HUES6 (cell line): ENCODE measurements at regions not wholly inside any gene's neighbourhood (a gene's known extent, or its start where the extent isn't known, plus 50 kb on each side); places are given as distances from the start of the nearest gene placed in this dataset.
"Not testable (repeated sequence)": the region's sequence is repeated elsewhere in the genome, so short reads cannot be mapped to it uniquely, and the experiment has no call there.

Experiments
- H3K27ac ChIP-seq: 2 replicates; pipeline ENCODE4 v1.7.0; 2013; ENCODE audit warnings: low read depth, mild to moderate bottlenecking, low read length, inconsistent platforms
- H3K27me3 ChIP-seq: 2 replicates; pipeline ENCODE4 v1.6.1; 2013; ENCODE audit warnings: low read length; ENCODE audit not compliant: control insufficient read depth, insufficient read depth
- H3K36me3 ChIP-seq: 2 replicates; pipeline ENCODE4 v1.6.1; 2013; ENCODE audit warnings: low read length; ENCODE audit not compliant: control insufficient read depth, insufficient read depth
- H3K4me1 ChIP-seq: 2 replicates; pipeline ENCODE4 v1.6.1; 2013; ENCODE audit warnings: low read length; ENCODE audit not compliant: control insufficient read depth, insufficient read depth
- H3K4me3 ChIP-seq: 2 replicates; pipeline ENCODE4 v1.5.1; 2013; ENCODE audit warnings: low read depth, low read length
- H3K9ac ChIP-seq: one replicate; pipeline ENCODE4 v1.6.1; 2013; ENCODE audit warnings: mild to moderate bottlenecking, low read length
- H3K9me3 ChIP-seq: 2 replicates; pipeline ENCODE4 v1.6.1; 2013; ENCODE audit warnings: low read depth, low read length; ENCODE audit not compliant: control insufficient read depth, insufficient read depth

DNA sequence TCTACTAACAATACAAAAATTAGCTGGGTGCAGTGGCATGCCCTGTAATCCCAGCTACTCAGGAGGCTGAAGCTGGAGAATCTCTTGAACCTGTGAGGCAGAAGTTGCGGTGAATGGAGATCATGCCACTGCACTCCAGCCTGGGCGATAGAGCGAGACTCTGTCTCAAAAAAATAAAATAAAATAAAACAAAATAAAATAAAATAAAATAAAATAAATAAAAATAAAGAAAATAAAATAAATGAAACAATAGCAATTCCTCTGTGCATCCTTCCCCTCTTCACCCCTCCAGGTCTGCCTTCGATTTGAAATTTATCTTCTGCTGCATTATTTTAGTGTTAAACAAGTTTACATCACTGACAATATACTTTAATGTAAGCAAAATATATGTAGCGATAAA, 63.0 kb upstream of the UXS1 start:
- Histone ChIP-seq H3K4me3 (no peak overlapping the region), H3K36me3 (no peaks in the 10 kb centered on the region), H3K27me3 (no peaks in the 10 kb centered on the region), H3K9ac (no peak overlapping the region), H3K27ac (no peak overlapping the region), H3K4me1 (no peaks in the 10 kb centered on the region), H3K9me3 (no peaks in the 10 kb centered on the region)

DNA sequence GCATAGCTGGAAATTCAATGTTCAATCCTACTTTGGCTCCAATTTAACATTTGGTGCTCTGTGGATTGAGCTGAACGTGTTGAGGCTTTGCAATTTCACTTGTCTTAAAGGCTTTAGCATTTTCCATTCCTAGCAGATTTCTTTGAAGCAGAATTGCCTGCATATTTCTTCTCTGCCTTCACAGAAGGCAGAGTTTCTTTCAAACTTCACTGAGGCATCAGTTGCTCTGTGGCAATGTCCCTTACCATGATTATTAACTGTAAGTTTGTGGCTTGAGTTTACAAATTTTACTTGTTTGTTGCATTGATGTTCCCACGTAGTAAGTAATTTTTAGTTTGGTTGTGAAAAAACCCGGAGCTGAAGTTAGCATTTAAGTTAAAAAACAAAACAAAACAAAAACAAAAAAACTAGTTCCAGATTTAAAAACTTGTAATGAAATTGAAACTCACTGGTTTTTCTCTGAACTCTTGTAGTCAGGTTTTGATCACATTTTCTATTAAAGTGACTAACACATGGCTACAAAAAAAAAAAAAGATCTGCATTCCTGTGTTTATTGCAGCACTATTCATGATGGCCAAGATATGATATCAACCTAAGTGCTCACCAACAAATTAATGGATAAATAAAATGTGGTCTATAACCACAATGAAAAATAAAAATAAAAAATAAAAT, 55.2 kb upstream of the UXS1 start:
- H3K4me1 ChIP-seq, H3K9me3 ChIP-seq, H3K36me3 ChIP-seq, H3K27me3 ChIP-seq, H3K9ac ChIP-seq, H3K27ac ChIP-seq, H3K4me3 ChIP-seq: not testable (repeated sequence)

DNA sequence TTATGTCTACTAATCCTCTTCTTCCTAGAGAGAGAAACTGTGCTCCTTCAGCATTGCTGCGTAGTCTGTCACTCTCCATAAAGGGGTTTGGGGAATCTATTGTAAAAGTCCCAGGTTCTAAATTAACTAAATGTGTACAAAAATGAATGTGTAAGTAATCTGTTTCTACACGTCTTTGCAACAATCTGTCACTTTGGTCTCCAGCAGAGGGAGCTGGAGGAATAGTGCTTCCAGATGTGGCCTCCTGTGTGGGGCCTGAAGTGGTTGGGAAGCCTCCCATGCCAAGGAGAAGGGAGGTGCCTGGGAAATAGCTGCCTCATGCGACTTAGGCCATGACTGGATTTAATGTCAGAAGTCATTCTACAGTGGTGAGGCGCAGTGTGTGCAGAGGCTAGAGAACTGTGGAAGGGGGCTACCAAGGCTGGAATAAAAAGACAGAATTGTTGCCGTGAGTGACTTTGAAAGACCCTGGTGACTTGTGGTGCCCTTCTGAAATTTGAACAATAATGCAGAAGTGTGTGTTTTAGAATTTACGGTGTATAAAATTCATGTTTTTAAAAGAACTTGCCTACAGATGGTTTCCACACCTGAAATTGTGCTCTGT, 54.5 kb upstream of the UXS1 start:
- H3K9me3 ChIP-seq, H3K27me3 ChIP-seq, H3K4me1 ChIP-seq, H3K9ac ChIP-seq, H3K36me3 ChIP-seq, H3K27ac ChIP-seq, H3K4me3 ChIP-seq: not testable (repeated sequence)
